ENCODE measurements at regions not wholly inside any gene's neighbourhood (a gene's known extent, or its start where the extent isn't known, plus 50 kb on each side); places are given as distances from the start of the nearest gene placed in this dataset.
"Not testable (repeated sequence)": the region's sequence is repeated elsewhere in the genome, so short reads cannot be mapped to it uniquely, and the experiment has no call there.

DNA sequence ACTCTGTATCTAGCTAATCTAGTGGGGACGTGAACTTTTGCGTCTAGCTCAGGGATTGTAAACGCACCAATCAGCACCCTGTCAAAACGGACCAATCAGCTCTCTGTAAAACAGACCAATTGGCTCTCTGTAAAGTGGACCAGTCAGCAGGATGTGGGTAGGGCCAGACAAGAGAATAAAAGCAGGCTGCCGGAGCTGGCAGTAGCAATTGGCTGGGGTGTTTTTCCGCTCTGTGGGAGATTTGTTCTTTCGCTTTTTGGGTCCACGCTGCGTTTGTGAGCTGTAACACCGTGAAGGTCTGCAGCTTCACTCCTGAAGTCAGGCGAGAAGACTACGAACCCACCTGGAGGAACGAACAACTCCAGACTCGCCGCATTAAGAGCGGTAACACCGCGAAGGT, 76.5 kb downstream of the SPRING1 start:
- DNase-seq (ENCODE audit: extremely low read depth, low read depth) = no peak
- TF ChIP-seq, protein P1, sequence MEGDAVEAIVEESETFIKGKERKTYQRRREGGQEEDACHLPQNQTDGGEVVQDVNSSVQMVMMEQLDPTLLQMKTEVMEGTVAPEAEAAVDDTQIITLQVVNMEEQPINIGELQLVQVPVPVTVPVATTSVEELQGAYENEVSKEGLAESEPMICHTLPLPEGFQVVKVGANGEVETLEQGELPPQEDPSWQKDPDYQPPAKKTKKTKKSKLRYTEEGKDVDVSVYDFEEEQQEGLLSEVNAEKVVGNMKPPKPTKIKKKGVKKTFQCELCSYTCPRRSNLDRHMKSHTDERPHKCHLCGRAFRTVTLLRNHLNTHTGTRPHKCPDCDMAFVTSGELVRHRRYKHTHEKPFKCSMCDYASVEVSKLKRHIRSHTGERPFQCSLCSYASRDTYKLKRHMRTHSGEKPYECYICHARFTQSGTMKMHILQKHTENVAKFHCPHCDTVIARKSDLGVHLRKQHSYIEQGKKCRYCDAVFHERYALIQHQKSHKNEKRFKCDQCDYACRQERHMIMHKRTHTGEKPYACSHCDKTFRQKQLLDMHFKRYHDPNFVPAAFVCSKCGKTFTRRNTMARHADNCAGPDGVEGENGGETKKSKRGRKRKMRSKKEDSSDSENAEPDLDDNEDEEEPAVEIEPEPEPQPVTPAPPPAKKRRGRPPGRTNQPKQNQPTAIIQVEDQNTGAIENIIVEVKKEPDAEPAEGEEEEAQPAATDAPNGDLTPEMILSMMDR (IDR thresholded peaks at IDR 0.05; ENCODE audit: low read depth, low read length) = no peak

DNA sequence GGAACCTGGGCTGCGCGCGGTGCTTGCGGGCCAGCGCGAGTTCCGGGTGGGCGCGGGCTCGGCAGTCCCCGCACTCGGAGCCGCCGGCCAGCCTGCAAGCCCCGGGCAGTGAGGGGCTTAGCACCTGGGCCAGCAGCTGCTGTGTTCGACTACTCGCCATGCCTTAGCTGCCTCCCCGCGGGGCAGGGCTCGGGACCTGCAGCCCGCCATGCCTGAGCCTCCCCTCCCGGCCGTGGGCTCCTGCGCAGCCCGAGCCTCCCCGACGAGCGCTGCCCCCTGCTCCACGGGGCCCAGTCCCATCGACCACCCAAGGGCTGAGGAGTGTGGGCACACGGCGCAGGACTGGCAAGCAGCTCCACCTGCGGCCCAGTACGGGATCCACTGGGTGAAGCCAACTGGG, 77.1 kb downstream of the SPRING1 start:
- not testable (repeated sequence) for DNase-seq (ENCODE audit: extremely low read depth, low read depth)

DNA sequence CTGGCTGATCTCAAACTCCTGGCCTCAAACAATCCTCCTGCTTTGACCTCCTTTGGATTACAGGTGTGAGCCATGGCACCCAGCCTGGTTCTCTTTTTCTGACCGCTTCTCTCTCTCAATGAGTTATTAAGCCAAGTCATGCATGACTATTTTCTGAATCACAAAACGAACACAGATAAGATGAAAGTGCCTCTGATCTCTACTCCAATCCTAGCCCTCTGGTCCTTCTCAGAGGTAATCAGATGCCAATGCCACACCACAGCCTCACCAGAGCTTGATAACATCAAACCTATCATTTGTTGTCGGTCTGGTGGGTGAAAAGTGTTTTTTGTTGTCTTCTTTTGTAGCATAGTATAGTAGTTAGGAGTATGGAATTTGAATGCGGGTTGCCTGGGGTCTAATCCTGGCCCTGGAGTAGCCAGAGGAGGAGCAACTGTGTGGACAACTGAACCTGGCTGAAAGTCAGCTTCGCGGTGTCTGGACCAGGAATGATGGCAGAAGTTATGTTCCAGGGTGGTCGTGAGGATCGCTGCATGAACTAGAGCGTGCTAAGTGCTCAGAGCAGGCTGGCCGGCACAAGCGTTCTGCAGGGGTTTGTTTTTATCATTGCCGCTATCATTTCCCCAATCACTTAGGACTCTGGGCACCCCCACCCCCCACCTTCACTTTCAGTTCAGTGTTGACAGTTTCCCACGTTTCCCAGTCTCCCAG, 77.9 kb downstream of the SPRING1 start:
- TF ChIP-seq, protein P1 (IDR thresholded peaks at IDR 0.05; ENCODE audit: low read depth, low read length) = no peak

DNA sequence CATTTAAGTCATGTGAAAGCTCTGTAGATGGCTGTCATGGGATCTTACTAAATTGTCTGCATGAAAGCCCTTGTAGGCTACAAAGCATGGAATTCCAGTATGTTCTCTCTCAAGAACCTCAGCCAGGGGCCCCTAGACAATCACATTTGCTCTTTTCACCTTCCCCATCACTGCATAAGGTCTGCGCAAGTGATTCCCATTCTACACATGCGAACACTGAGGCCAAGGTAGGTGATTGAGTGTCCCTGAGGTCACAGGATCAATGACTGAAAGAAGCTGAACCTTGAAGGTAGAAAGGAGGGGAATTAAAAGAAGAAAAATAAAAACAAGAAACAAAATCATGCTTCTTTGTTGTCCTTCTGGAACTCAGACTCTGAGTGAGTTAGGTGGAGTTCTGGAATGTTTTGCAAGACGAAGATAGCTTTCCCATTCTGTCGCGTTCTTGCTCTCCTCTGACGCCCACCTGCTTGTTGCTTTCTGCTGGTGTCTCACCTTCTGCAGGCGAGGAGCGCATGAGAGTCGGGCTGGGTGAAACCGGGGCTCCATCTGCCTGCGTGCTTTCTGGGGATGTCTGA, 79.9 kb downstream of the SPRING1 start:
- TF ChIP-seq, protein P1 (IDR thresholded peaks at IDR 0.05; ENCODE audit: low read depth, low read length) = no peak
- DNase-seq (ENCODE audit: extremely low read depth, low read depth) = no peak

More for the DNA sequence above, 77.9 kb downstream of the SPRING1 start:
- no peak for DNase-seq (ENCODE audit: extremely low read depth, low read depth)

DNA sequence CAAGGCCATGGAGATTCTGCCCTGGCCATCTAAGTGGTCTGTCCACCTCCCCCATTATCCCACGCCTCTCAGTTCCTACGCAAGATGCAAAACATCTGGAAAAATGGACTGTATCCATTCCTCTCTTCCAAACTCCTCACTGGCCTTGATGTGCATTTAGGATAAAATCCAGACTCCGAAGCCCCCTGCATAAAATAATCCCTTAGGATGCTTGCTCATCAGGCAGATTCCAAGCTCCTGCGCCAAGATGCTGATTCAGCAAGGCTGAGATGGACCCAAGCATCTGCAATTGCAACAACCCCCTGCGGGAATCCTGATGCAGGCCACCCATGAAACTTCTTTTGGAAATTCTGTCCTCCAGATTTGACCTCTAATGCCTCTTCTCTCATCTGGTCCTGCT, 81.6 kb downstream of the SPRING1 start:
- DNase-seq (ENCODE audit: extremely low read depth, low read depth) = no peak

DNA sequence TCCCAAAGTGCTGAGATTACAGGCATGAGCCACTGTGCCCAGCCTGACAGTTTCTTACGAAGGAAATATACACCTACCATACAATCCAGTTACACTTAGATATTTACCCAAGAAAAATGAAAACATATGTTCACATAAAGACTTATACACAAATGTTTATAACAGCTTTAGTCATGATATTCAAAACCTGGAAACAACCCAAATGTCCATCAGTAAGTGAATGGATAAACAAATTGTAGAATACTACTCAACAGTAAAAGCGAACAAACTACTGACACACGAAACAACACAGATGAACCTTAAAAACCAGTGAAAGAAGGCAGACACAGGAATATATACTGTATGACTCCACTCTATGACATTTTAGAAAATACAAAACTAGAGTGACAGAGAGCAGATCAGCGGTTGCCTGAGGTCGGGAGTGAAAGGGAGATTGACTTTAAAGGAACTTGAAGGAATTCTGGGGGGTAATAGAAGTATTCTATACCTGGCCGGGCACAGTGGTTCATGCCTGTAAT, 83.6 kb downstream of the SPRING1 start:
- TF ChIP-seq, protein P1 (IDR thresholded peaks at IDR 0.05; ENCODE audit: low read depth, low read length) = no peak
- no peak for DNase-seq (ENCODE audit: extremely low read depth, low read depth)

More for the DNA sequence above, 81.6 kb downstream of the SPRING1 start:
- TF ChIP-seq, protein P1 (IDR thresholded peaks at IDR 0.05; ENCODE audit: low read depth, low read length) = no peak

DNA sequence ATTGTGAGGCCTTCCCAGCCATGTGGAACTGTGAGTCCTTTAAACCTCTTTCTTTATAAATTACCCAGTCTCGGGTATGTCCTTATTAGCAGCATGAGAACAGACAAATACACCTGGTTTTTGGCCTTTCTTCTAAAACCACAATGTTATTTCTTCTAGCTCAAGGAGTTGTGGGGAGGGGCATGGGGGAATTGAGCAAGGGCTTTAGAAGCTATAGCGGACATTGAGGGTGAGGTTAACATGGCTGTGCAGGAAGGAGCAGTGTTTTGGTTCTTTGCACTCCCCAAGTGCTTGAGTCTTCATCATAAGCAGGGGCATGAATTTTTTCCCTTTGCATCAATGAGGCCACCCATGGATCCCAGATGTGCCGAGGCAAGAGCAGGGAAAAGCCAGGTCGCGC, 86.8 kb downstream of the SPRING1 start:
- TF ChIP-seq, protein P1 (IDR thresholded peaks at IDR 0.05; ENCODE audit: low read depth, low read length) = no peak
- no peak for DNase-seq (ENCODE audit: extremely low read depth, low read depth)
